Progenitor cell of endocrine pancreas (in vitro differentiated cells): ENCODE measurements at regions not wholly inside any gene's neighbourhood (a gene's known extent, or its start where the extent isn't known, plus 50 kb on each side); places are given as distances from the start of the nearest gene placed in this dataset.

Experiments used
- DNase-seq: peaks from one replicate; pipeline ENCODE4 v3.0.0; 2021; ENCODE audit warnings: low spot score; ENCODE audit not compliant: unreplicated experiment
- H3K27ac Mint-ChIP-seq: 2 replicates; pipeline ENCODE4 v1.8.0; 2021; ENCODE audit warnings: mild to moderate bottlenecking, moderate library complexity, mixed read lengths
- H3K27me3 Mint-ChIP-seq: 2 replicates; pipeline ENCODE4 v1.8.0; 2021; ENCODE audit warnings: mixed read lengths
- H3K36me3 Mint-ChIP-seq: 2 replicates; pipeline ENCODE4 v1.8.0; 2022; ENCODE audit warnings: mixed read lengths; ENCODE audit not compliant: insufficient read depth
- H3K4me1 Mint-ChIP-seq: 2 replicates; pipeline ENCODE4 v1.8.0; 2021; ENCODE audit warnings: low read depth, mixed read lengths
- H3K4me3 Mint-ChIP-seq: 2 replicates; pipeline ENCODE4 v1.8.0; 2021; ENCODE audit warnings: low read depth, mild to moderate bottlenecking, moderate library complexity, mixed read lengths
- H3K9me3 Mint-ChIP-seq: 2 replicates; pipeline ENCODE4 v1.8.0; 2021; ENCODE audit warnings: low read depth, mixed read lengths
- TF ChIP-seq, protein P1 (sequence below): fragments of 200-600 bp; sonication (generic); IDR thresholded peaks from one replicate; pipeline ENCODE4 v1.5.0; 2021; ENCODE audit warnings: antibody characterized with exemption, mild to moderate bottlenecking; ENCODE audit not compliant: unreplicated experiment

- H3K36me3 Mint-ChIP-seq: no peaks in the 10 kb centered on the region
- H3K9me3 Mint-ChIP-seq: peaks cover 33% of the 10 kb centered on the region
- H3K4me1 Mint-ChIP-seq: no peaks in the 10 kb centered on the region
- TF ChIP-seq, protein P1, sequence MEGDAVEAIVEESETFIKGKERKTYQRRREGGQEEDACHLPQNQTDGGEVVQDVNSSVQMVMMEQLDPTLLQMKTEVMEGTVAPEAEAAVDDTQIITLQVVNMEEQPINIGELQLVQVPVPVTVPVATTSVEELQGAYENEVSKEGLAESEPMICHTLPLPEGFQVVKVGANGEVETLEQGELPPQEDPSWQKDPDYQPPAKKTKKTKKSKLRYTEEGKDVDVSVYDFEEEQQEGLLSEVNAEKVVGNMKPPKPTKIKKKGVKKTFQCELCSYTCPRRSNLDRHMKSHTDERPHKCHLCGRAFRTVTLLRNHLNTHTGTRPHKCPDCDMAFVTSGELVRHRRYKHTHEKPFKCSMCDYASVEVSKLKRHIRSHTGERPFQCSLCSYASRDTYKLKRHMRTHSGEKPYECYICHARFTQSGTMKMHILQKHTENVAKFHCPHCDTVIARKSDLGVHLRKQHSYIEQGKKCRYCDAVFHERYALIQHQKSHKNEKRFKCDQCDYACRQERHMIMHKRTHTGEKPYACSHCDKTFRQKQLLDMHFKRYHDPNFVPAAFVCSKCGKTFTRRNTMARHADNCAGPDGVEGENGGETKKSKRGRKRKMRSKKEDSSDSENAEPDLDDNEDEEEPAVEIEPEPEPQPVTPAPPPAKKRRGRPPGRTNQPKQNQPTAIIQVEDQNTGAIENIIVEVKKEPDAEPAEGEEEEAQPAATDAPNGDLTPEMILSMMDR: no peak
- DNase-seq: no peak
- no peak overlapping the region for H3K4me3 Mint-ChIP-seq
- H3K27me3 Mint-ChIP-seq: no peaks in the 10 kb centered on the region
- H3K27ac Mint-ChIP-seq: no peak overlapping the region
Observed at GRCh38 chrX:142742581-142742980, 283.1 kb upstream of the SPANXN4 start.

DNA sequence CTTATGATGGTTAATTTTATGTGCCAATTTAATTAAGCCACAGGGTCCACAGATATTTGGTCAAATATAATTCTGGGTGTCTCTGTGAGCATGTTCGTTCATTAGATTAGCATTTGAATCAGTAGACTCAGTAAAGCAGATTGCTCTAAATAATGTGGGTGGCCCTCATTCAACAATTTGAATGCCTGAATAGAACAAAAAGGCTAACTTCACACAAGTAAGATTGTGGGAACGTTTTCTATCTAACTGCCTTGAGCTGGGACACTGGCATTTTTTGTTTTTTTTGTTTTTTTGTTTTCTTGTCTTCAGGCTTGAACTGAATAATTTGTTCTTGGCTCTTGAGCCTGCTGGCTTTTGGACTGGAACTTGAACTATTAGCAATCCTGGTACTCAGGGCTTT is 292.4 kb upstream of the SPANXN4 start:
- Mint-ChIP-seq H3K36me3 (no peaks in the 10 kb centered on the region), H3K27ac (no peak overlapping the region), H3K4me3 (no peak overlapping the region), H3K9me3 (peaks cover 37% of the 10 kb centered on the region), H3K27me3 (no peaks in the 10 kb centered on the region), H3K4me1 (no peaks in the 10 kb centered on the region)
- TF ChIP-seq, protein P1: no peak
- DNase-seq: no peak

- Mint-ChIP-seq H3K36me3 (no peaks in the 10 kb centered on the region), H3K4me1 (no peaks in the 10 kb centered on the region), H3K4me3 (no peak overlapping the region)
Observed at GRCh38 chrX:142711796-142712290, 313.9 kb upstream of the SPANXN4 start.

DNA sequence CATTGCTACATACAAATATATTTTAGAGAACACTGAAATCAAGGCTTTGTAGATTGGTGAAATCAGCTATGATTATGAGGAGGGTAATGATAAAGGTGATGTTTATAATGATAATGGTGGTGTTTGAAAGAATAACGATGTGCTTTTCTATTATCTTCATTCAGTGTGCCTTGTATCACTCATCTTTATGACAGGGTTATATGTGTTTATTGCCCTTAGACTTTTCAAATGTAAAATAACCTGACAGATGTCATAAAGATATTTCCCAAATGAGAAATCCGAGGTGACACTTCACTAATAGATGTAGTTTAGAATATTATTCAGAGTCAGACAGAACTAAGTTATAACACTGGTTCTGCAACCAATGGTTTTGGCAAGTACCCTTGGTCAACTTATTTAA is 323.0 kb upstream of the SPANXN4 start:
- Mint-ChIP-seq H3K27ac (no peak overlapping the region), H3K9me3 (peaks cover 28% of the 10 kb centered on the region), H3K27me3 (no peaks in the 10 kb centered on the region), H3K36me3 (no peaks in the 10 kb centered on the region), H3K4me1 (no peaks in the 10 kb centered on the region), H3K4me3 (no peak overlapping the region)
- TF ChIP-seq, protein P1: no peak
- DNase-seq: no peak

More at GRCh38 chrX:142711796-142712290, 313.9 kb upstream of the SPANXN4 start:
- DNase-seq: no peak
- H3K27me3 Mint-ChIP-seq: no peaks in the 10 kb centered on the region
- TF ChIP-seq, protein P1: no peak
- H3K9me3 Mint-ChIP-seq: peaks cover 27% of the 10 kb centered on the region
- H3K27ac Mint-ChIP-seq: no peak overlapping the region

DNA sequence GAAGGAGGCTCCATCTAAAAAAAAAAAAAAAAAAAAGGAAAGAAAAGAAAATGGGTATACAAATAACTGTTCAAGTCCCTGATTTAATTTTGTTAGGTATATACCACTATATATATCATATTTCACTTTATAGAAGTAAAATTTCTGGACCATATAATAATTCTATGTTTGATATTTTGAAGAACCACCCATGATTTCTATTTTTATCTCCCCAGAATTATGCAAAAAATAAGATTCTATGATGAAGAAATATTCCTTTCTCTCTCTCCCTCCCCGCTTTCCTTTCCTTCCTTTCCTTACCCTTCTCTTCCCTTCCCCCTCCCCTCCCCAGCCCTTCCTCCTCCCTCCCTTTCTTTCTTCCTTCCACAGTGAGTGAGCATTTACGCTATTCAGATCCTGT is 337.5 kb upstream of the SPANXN4 start:
- Mint-ChIP-seq H3K27me3 (no peaks in the 10 kb centered on the region), H3K9me3 (peaks cover 49% of the 10 kb centered on the region), H3K27ac (no peak overlapping the region)

More for the DNA sequence above, 337.5 kb upstream of the SPANXN4 start:
- Mint-ChIP-seq H3K36me3 (peaks cover 3% of the 10 kb centered on the region), H3K4me3 (no peak overlapping the region), H3K4me1 (peaks cover 12% of the 10 kb centered on the region)
- TF ChIP-seq, protein P1: no peak
- DNase-seq: no peak
